GM18858 (cell line): ENCODE measurements at regions not wholly inside any gene's neighbourhood (a gene's known extent, or its start where the extent isn't known, plus 50 kb on each side); places are given as distances from the start of the nearest gene placed in this dataset.
"Not testable (repeated sequence)": the region's sequence is repeated elsewhere in the genome, so short reads cannot be mapped to it uniquely, and the experiment has no call there.

Experiments used
- ATAC-seq: cut with Tn5 transposase; IDR thresholded peaks from one replicate; pipeline ENCODE4 v1.9.1; 2021; ENCODE audit not compliant: unreplicated experiment

- no peak for ATAC-seq
These were observed 860.4 kb downstream of the PLA2G4A start for GRCh38 chr1:187689129-187689528.

GRCh38 chr1:187691439-187691838 lies 862.7 kb downstream of the PLA2G4A start:
- no peak for ATAC-seq

DNA sequence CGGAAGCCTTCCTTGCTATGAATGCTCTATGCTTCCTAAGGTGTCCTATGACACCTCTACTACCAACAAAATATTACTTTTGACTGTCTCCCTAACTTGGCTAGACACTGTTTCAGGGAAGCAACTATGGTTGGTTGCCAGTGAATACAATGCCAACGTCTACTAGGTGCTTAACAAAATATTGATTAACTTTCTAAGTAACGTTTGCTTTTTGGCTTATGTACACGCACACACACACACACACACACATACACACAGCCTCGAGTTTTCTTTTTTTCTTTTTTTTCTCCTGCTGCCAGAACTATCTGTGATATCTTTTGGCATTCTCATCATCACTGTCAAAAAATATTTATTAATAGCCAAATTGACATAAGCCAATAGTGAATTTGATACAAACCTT lies 864.0 kb downstream of the PLA2G4A start:
- ATAC-seq: no peak

DNA sequence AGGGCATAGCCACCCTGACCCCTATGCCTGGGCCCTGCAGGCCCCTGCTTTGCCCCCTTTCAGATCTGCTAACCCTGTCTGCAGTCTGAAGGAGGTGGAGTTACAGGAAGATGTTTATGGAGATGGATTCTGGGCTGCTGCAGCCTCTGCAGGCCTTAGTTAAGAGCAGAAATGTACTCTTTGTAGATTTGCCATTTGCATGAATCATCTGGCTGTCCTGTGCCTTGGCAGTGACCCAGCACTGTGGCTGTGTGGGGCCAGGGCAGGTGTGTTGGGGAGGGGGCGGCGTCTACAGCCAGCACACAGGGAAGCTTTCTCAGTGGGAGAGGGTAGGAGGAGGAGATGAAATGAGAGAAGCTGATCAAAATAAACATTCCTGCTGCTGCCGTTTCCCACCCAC lies 867.3 kb downstream of the PLA2G4A start:
- ATAC-seq: no peak

GRCh38 chr1:187703138-187704130 lies 874.7 kb downstream of the PLA2G4A start:
- ATAC-seq: not testable (repeated sequence)

DNA sequence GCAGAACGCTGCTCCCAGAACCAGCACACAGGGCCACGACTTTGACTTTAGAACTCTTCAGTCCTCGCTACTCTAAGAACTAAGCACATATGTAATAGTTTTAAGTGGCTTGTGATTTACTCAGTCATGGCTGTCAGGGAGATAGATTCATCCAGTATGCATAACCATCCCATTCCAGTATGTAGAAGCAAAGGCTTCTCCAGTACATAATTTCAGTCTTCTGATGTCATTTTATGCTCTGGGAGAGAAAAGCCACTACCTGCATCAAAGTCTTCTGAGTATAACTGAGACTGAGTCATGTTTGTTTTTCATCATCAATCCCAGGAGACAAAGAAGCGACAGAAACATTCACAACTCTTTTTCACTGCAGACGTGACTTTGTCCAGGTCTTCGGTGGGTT lies 885.7 kb downstream of the PLA2G4A start:
- ATAC-seq: no peak

GRCh38 chr1:187715483-187715882 lies 886.7 kb downstream of the PLA2G4A start:
- no peak for ATAC-seq

GRCh38 chr1:187716160-187716559 lies 887.4 kb downstream of the PLA2G4A start:
- no peak for ATAC-seq

DNA sequence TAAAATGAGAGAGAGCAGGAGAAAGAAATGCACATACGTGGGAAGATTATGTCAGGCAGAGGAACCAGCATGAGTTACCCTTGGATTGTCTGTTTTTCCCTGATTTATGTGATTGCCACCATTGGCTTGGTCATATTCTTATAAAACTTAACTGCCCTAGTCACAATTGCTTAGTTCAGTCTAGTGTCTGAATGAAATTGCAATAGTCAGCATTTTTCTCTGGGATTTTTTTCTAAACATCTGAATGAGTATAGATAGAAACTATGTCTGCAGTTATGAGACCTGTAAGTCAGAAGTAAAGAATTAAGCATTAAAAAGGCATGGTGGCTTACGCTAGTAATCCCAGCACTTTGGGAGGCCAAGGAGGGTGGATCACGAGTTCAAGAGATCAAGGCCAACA lies 889.8 kb downstream of the PLA2G4A start:
- ATAC-seq: no peak

GRCh38 chr1:187721216-187721615 lies 892.5 kb downstream of the PLA2G4A start:
- ATAC-seq: no peak

DNA sequence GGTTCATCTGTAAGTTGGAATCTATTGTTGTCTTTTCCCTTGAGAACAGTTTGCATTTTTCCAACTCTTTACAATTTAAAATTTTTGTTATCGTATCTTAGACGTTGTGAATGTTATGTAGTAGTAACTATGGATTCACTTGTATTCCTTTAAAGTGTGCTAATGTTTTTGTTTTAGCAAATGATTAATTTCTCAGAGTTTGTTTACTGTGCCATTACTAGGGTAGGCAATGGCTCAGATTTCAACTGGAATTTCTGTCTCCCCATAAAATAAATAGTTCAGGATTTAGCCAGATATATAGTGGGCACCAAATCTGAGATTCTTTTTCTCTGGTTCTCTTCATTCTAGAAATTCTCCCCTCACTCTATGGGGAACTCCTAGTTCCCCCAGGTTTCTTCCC lies 896.5 kb downstream of the PLA2G4A start:
- no peak for ATAC-seq

DNA sequence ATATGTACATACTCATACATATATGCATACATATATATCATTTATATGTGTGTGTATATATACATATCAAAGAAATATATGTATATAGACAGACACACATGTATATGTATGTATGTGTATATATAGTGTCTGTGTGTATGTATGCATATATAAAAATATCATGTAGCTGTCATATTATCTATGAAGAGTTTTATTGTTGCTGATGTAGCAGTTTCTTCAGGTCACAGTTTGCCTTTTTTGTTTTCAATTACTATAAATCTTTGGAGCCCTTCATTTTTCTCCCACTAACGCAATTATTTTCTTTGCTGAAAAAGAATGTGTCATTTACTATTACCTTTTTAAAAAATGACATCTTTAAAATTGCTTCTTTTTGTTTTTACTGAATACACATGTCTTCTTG lies 904.5 kb downstream of the PLA2G4A start:
- ATAC-seq: no peak

GRCh38 chr1:187734427-187734826 lies 905.7 kb downstream of the PLA2G4A start:
- no peak for ATAC-seq

GRCh38 chr1:187744665-187745064 lies 915.9 kb downstream of the PLA2G4A start:
- ATAC-seq: peak; percentile 97

DNA sequence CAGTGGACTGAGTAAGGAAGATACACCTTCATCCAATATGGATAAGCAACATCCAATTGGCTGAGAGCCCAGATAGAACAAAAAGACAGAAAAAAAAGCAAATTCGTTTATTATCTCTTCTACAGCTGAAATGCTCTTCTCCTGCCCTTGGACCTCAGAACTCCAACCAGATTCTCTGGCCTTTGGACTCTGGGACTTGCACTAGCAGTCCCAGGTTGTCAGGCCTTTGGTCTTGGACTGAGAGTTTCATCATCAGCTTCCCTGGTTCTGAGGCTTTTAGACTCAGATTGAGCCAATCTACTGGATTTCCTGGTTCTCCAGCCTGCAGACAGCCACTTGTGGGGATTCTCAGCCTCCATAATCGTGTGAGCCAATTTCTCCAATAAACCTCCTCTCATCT lies 926.8 kb downstream of the PLA2G4A start:
- no peak for ATAC-seq

DNA sequence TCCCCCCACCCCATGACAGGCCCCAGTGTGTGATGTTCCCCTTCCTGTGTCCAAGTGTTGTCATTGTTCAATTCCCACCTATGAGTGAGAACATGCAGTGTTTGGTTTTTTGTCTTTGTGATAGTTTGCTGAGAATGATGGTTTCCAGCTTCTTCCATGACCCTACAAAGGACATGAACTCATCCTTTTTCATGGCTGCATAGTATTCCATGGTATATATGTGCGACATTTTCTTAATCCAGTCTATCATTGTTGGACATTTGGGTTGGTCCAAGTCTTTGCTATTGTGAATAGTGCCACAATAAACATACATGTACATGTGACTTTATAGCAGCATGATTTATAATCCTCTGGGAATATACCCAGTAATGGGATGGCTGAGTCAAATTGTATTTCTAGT lies 927.9 kb downstream of the PLA2G4A start:
- ATAC-seq: not testable (repeated sequence)

DNA sequence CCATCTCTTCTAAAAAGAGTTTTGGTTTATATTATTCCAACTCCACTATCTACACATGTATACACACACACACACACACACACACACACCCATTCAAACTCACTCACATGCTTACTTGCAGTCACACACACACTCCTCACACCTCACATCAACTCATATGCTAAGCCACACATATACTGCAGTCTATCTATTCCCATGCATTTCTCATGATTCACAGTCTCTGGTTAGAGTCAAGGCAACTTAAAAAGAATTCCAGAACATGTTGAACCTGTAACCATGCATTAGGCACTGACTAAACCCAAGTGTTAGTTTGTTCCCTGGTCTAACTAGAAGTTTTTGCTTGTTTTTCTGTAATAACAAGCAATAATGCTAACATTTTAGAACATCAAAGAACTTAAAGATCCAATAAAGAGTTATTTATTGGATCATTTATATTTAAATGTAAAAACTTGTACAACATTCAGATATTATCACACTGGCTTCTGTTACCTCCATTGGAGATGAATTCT lies 931.1 kb downstream of the PLA2G4A start:
- ATAC-seq: no peak

GRCh38 chr1:187762118-187762517 lies 933.4 kb downstream of the PLA2G4A start:
- ATAC-seq: no peak

DNA sequence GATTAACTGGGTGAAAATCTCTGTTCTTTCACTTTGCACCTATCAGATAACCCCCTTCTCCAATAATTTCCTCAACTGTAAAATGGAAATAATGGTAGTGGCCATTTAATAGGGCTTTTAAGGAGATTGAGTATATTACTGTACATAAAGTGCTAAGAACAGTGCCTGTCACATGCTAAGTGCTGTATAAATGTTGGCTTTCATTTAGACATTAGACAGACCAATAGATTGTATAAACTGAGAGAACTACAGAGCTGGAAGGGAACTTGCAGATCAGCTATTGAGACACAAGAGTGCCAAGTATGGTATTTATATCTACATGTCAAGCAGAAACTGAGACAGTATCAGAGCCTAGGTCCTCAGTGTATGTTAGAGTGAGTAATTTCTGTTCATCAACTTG lies 934.7 kb downstream of the PLA2G4A start:
- no peak for ATAC-seq

DNA sequence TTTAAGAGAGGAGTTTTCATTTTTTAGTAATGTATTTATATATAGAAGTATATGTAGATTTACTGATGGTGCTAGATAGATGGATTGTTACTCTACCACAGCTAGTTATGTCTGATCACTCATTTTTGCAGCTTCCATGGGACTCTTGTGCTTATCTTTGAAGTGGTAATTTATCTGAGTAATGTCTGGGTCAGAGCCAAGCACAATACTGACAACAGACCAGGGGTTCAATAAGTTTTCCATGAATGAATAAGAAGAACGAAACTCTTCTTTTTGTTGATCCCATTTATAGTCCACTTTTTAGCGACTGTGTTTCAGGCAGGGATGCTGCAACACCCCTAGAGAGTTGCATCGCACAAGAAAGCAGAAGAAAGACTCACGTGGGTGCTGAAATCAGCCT lies 935.2 kb downstream of the PLA2G4A start:
- no peak for ATAC-seq

DNA sequence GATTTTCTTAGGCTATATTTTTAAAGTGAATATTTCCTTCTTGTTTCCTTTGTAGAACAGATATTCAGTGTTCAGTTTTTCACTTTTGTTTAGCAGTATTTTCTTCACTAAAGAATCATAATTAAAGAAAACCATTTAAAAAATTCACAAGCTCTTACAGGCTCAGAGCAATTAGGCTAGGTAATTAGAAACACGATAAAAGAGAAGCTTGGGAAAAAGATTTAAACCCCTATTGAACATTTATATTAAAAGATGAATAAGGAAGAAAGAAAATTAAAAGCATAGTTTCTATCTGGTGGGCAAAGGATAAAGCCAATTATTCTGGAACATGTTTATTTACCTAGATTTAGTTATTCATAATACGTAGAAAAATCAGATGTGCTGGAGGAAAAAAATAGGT lies 942.6 kb downstream of the PLA2G4A start:
- no peak for ATAC-seq

DNA sequence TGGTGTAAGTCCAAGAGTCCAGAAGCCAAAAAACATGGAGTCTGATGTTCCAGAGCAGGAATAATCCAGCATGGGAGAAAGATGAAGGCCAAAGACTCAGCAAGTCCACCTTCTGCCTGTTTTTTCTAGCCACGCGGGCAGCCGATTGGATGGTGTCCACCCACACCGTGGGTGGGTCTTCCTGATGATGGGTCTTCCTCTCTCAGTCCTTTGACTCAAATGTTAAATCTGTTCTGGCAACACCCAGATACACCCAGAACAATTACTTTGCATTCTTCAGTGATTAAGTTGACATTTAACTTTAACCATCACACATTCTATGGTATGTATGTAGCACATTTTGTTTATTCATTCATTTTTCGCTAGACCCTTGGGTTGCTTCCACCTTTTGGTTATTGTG lies 944.4 kb downstream of the PLA2G4A start:
- no peak for ATAC-seq

DNA sequence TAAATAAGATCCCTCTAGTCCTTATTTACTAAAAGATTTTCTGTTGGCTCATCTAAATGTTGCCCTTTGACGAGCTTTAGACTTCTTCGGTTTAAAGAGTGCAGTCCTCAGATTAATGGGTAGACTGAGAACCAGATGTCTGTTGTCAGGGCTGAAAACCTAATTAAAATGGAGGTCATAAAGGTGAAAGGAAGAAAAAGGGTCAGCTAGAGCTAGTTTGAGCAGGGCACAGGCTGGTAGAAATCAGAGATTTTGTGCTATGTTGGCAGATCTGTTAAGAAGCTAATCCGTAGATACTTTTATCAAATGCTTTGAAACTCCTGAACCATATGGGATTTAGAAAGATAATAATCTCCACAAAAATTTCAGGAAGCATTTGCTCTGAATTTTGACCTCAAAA lies 959.0 kb downstream of the PLA2G4A start:
- no peak for ATAC-seq
